NCI-H2107 treated with DMSO at 0.1 percent for 48 hours (cell line): ENCODE measurements at regions not wholly inside any gene's neighbourhood (a gene's known extent, or its start where the extent isn't known, plus 50 kb on each side); places are given as distances from the start of the nearest gene placed in this dataset.
"Not testable (repeated sequence)": the region's sequence is repeated elsewhere in the genome, so short reads cannot be mapped to it uniquely, and the experiment has no call there.

Source experiments
- DNase-seq: peaks from one replicate; lab custom pipeline; 2025; ENCODE audit not compliant: unreplicated experiment; lab: John Stamatoyannopoulos, UW

GRCh38 chrX:124234348-124234747, 98.1 kb upstream of the TEX13D start:
- DNase-seq, result no peak

- DNase-seq, result no peak
These were observed 94.2 kb upstream of the TEX13D start for GRCh38 chrX:124238268-124238667.

GRCh38 chrX:124239324-124239723, 93.1 kb upstream of the TEX13D start:
- DNase-seq, result no peak

- no peak for DNase-seq
These were observed 92.5 kb upstream of the TEX13D start for GRCh38 chrX:124239911-124240310.

GRCh38 chrX:124240422-124240821, 92.0 kb upstream of the TEX13D start:
- DNase-seq, result no peak

- DNase-seq, result no peak
These were observed 90.3 kb upstream of the TEX13D start for GRCh38 chrX:124242131-124242530.

- DNase-seq, result no peak
These were observed 83.1 kb upstream of the TEX13D start for GRCh38 chrX:124249345-124249744.

- no peak for DNase-seq
These were observed 81.5 kb upstream of the TEX13D start for GRCh38 chrX:124250835-124251437.

- no peak for DNase-seq
These were observed 77.8 kb upstream of the TEX13D start for GRCh38 chrX:124254611-124255010.

- DNase-seq, result no peak
These were observed 76.2 kb upstream of the TEX13D start for GRCh38 chrX:124256216-124256615.

GRCh38 chrX:124256629-124257380, 75.7 kb upstream of the TEX13D start:
- DNase-seq, result no peak

- no peak for DNase-seq
These were observed 74.3 kb upstream of the TEX13D start for GRCh38 chrX:124257924-124258702.

GRCh38 chrX:124260845-124261244, 71.6 kb upstream of the TEX13D start:
- DNase-seq, result no peak

- DNase-seq, result no peak
These were observed 68.7 kb upstream of the TEX13D start for GRCh38 chrX:124263743-124264142.

- DNase-seq, result no peak
These were observed 64.4 kb upstream of the TEX13D start for GRCh38 chrX:124268099-124268498.

GRCh38 chrX:124269881-124270280, 62.6 kb upstream of the TEX13D start:
- DNase-seq, result no peak

GRCh38 chrX:124271599-124271998, 60.9 kb upstream of the TEX13D start:
- not testable (repeated sequence) for DNase-seq

- DNase-seq, result no peak
These were observed 60.0 kb upstream of the TEX13D start for GRCh38 chrX:124272370-124272982.

- no peak for DNase-seq
These were observed 57.9 kb upstream of the TEX13D start for GRCh38 chrX:124274438-124275181.

- no peak for DNase-seq
These were observed 57.1 kb upstream of the TEX13D start for GRCh38 chrX:124275182-124275894.
